ENCODE measurements at regions not wholly inside any gene's neighbourhood (a gene's known extent, or its start where the extent isn't known, plus 50 kb on each side); places are given as distances from the start of the nearest gene placed in this dataset.
A peak's percentile ranks its signal among the peaks of the same experiment; 100 is the strongest.

DNA sequence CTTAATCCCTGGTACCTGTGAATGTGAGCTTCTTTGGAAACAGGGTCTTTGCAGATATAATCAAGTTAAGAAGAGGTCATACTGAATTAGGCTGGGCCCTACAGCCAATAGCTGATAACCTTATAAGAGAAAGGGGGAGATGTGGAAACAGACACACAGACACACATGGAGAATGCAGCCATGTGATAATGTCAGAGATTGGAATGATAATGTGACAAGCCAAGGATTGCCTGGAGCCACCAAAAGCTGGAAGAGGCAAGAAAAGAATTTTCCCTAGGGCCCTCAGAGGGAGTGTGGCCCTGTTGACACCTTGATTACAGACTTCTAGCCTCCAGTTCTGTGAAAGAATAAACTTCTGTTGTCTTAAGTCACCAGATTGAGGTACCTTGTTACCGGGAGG is 114.5 kb upstream of the SOD1 start:
- no peak overlapping the region for H3K9ac ChIP-seq (replicated peaks in 1 of 4; ENCODE audit: extremely low read depth in 1 of 4, low read depth in 3 of 4, low read length in 3 of 4)
- H2AFZ ChIP-seq (ENCODE audit: low read length), result no peak overlapping the region
- DNase-seq (ENCODE audit: low read depth in 1 of 2, low spot score in 2 of 2) (no peak), FAIRE-seq (no peak)
- no peak overlapping the region for H3K14ac ChIP-seq (ENCODE audit: insufficient read length)
- H2BK5ac ChIP-seq (ENCODE audit: low read depth, low read length), result 0 out of 2 replicates have a peak overlapping the region, but pooled peaks have one; percentile 46
- no peak overlapping the region for H2BK120ac ChIP-seq (replicated peaks; ENCODE audit: low read depth, low read length)
- H3K27ac ChIP-seq (ENCODE audit: low read depth, low read length), result no peak overlapping the region
- no peaks in the 10 kb centered on the region for H3K36me3 ChIP-seq (ENCODE audit: control insufficient read depth in 2 of 4, insufficient read depth in 4 of 4, low read length in 3 of 4)
- no peak overlapping the region for H3K4me3 ChIP-seq (ENCODE audit: extremely low read depth in 1 of 4, insufficient read depth in 2 of 4, low read depth in 3 of 4, low read length in 4 of 4)
- peaks cover 2% of the 10 kb centered on the region; the same call in 1 of the 2 replicates for H3K79me1 ChIP-seq (ENCODE audit: low read depth, low read length)
- H4K91ac ChIP-seq (replicated peaks; ENCODE audit: insufficient read length, low read length), result no peak overlapping the region
- no peak overlapping the region for H3K4ac ChIP-seq (replicated peaks; ENCODE audit: insufficient read length, low read depth, low read length)
- H3K4me1 ChIP-seq (replicated peaks in 1 of 4; ENCODE audit: control insufficient read depth in 3 of 4, insufficient read depth in 4 of 4, low read length in 3 of 4), result peaks cover 0 to 7% (median 4%) of the 10 kb centered on the region in 4 experiments; a peak in 3 of 7 replicates
- no peak overlapping the region for H2BK20ac ChIP-seq (ENCODE audit: low read length)
- H2BK12ac ChIP-seq (ENCODE audit: low read depth, low read length), result no peak overlapping the region
- peaks cover 0 to 3% of the 10 kb centered on the region in 2 experiments for H4K20me1 ChIP-seq (replicated peaks in 1 of 2; ENCODE audit: control insufficient read depth in 1 of 2, insufficient read depth in 2 of 2, low read length in 2 of 2)
- H2BK15ac ChIP-seq (ENCODE audit: low read length), result no peak overlapping the region
- WGBS, 2 experiments (ENCODE audit: extremely low coverage in 1 of 2, insufficient coverage in 1 of 2, insufficient read length in 1 of 2, insufficient replicate concordance in 2 of 2, low coverage in 1 of 2, low lambda C conversion rate in 2 of 2, missing lambda C conversion rate in 1 of 2), result 78% methylated on average over 1 of the region's 1 CpG; no CpG with 5 or more reads in 1 of the 2 experiments
- H3K18ac ChIP-seq (ENCODE audit: extremely low read depth, low read length), result no peak overlapping the region
- no peaks in the 10 kb centered on the region for H3K27me3 ChIP-seq (replicated peaks in 1 of 4; ENCODE audit: control insufficient read depth in 3 of 4, extremely low read depth in 1 of 4, insufficient read depth in 3 of 4, low read length in 3 of 4)
- no peak overlapping the region for H3K4me2 ChIP-seq (ENCODE audit: insufficient read depth in 1 of 2, low read depth in 2 of 2, low read length in 2 of 2)
- no peak overlapping the region for H4K8ac ChIP-seq (ENCODE audit: extremely low read depth, insufficient read depth, low read length)
- no peaks in the 10 kb centered on the region for H3K9me3 ChIP-seq (ENCODE audit: insufficient read depth in 2 of 2, low read depth in 1 of 2, low read length in 1 of 2)
- POLR2A ChIA-PET (ENCODE audit: partially characterized antibody), result interaction anchor here (0.6 to 11.7 kb wide), 5 partner anchors 9 to 21 kb away, joined by 3 to 97 read pairs (median 4); no protein-coding TSS in a partner anchor
- no peaks in the 10 kb centered on the region for H3K23me2 ChIP-seq (ENCODE audit: low read depth, low read length)
- no peak overlapping the region for H2AK5ac ChIP-seq (ENCODE audit: low read depth, low read length)
- H3K23ac ChIP-seq (ENCODE audit: insufficient read length), result no peak overlapping the region
- CTCF ChIA-PET (ENCODE audit: partially characterized antibody), result interaction anchor here (0.6 to 2.9 kb wide), 9 partner anchors 12 to 86 kb away, joined by 3 to 25 read pairs (median 4); no protein-coding TSS in a partner anchor
- peaks cover 0 to 60% of the 10 kb centered on the region in 2 experiments; a peak in 3 of 4 replicates for H3K79me2 ChIP-seq (ENCODE audit: control insufficient read depth in 1 of 2, insufficient read depth in 2 of 2, low read length in 2 of 2)
- H4K5ac ChIP-seq (ENCODE audit: insufficient read length, low read depth, low read length), result no peak overlapping the region
- H3K56ac ChIP-seq (replicated peaks; ENCODE audit: insufficient read length, low read depth, low read length), result no peak overlapping the region
- TF ChIP-seq POLR2A (IDR thresholded peaks at IDR 0.05; ENCODE audit: control extremely low read depth in 1 of 2, low read depth in 2 of 2, low read length in 2 of 2), result no peak
- TF ChIP-seq CTCF (IDR thresholded peaks at IDR 0.05; ENCODE audit: control extremely low read depth in 1 of 3, insufficient read depth in 1 of 3, low read depth in 1 of 3, low read length in 3 of 3), result no peak
- no peak for TF ChIP-seq KDM5A (IDR thresholded peaks at IDR 0.05; ENCODE audit: low read length)
- no peak for TF ChIP-seq CHD2 (IDR thresholded peaks at IDR 0.05; ENCODE audit: low read length)
- TF ChIP-seq ATF3 (IDR thresholded peaks at IDR 0.05; ENCODE audit: insufficient read depth, low read depth, low read length), result no peak
- no peak for TF ChIP-seq CBX8 (IDR thresholded peaks at IDR 0.05; ENCODE audit: borderline replicate concordance, low read depth, low read length)
- no peak for TF ChIP-seq TBP (IDR thresholded peaks at IDR 0.05; ENCODE audit: low read depth, low read length)
- no peak for TF ChIP-seq ZNF274 (IDR thresholded peaks at IDR 0.05; ENCODE audit: borderline replicate concordance, extremely low read depth, low read length)
- no peak for TF ChIP-seq SAP30 (IDR thresholded peaks at IDR 0.05; ENCODE audit: insufficient read depth, insufficient replicate concordance, low read length)
- no peak for TF ChIP-seq SP4 (IDR thresholded peaks at IDR 0.05; ENCODE audit: low read length)
- no peak for TF ChIP-seq NANOG (IDR thresholded peaks at IDR 0.05; ENCODE audit: insufficient read depth, low read depth, low read length, poor library complexity, severe bottlenecking)
